GM12878 (cell line): ENCODE measurements at regions not wholly inside any gene's neighbourhood (a gene's known extent, or its start where the extent isn't known, plus 50 kb on each side); places are given as distances from the start of the nearest gene placed in this dataset.

Experiments
- ATAC-seq: fragments of 200-7000 bp; cut with Tn5 transposase; 3 replicates; pipeline ENCODE4 v1.9.1; 2020; ENCODE audit warnings: mild to moderate bottlenecking, moderate library complexity
- BruUV-seq: library from RNA; stranded (reverse); fragments of 400-500 nt; replicated peaks from 2 replicates; lab custom pipeline; 2021; lab: Mats Ljungman, UMichigan
- CTCF ChIA-PET: fragments of 300-600 bp; sonication (Branson Sonifier 250); formaldehyde crosslinking; extraction: SDS; loops from one replicate; lab custom pipeline; 2021; ENCODE audit warnings: inconsistent platforms; lab: Yijun Ruan, JAX
- POLR2A ChIA-PET: fragments of 350-600 bp; formaldehyde crosslinking; extraction: SDS; loops from one replicate; lab custom pipeline; 2021; ENCODE audit warnings: inconsistent platforms; lab: Charles Lee
- RAD21 ChIA-PET: fragments of 300-600 bp; sonication (Branson Sonifier 250); formaldehyde crosslinking; loops from one replicate; lab custom pipeline; 2023; ENCODE audit warnings: antibody characterized with exemption; ENCODE audit not compliant: unreplicated experiment; lab: Charles Lee
- SMC1A ChIA-PET: fragments of 300-600 bp; sonication (Branson Sonifier 250); formaldehyde crosslinking; loops from one replicate; lab custom pipeline; 2023; ENCODE audit not compliant: unreplicated experiment, uncharacterized antibody; lab: Charles Lee
- DNase-seq: peaks from one replicate; pipeline ENCODE4 v3.0.0-alpha.2; 2011; ENCODE audit warnings: low read depth, low spot score
- FAIRE-seq: peaks from 3 replicates; lab custom pipeline; 2011; peaks lifted over from hg19 to GRCh38; lab: Jason Lieb, UNC
- H2AFZ ChIP-seq: 2 replicates; pipeline ENCODE4 v1.6.0; 2011; ENCODE audit warnings: low read depth, low read length, control low read depth; ENCODE audit not compliant: control insufficient read depth
- H3K27ac ChIP-seq: 2 replicates; pipeline ENCODE4 v1.5.1; 2011; ENCODE audit warnings: control low read depth; ENCODE audit not compliant: control insufficient read depth, insufficient read depth
- H3K27me3 ChIP-seq, 2 experiments: replicated peaks in 1 of 2; 2 replicates each; pipeline versions ENCODE4 v1.6.0 to v1.6.1; 2011; ENCODE audit warnings: low read length in 1 of 2; ENCODE audit not compliant: control insufficient read depth in 2 of 2, insufficient read depth in 2 of 2
- H3K36me3 ChIP-seq, 2 experiments: 2 replicates each; pipeline ENCODE4 v1.5.1; 2011; ENCODE audit warnings: low read length in 1 of 2; ENCODE audit not compliant: control insufficient read depth in 2 of 2, insufficient read depth in 2 of 2
- H3K4me1 ChIP-seq: 2 replicates; pipeline ENCODE4 v1.6.1; 2011; ENCODE audit warnings: mild to moderate bottlenecking, low read length, moderate library complexity, mixed read lengths; ENCODE audit not compliant: control insufficient read depth, insufficient read depth
- H3K4me2 ChIP-seq: 2 replicates; pipeline ENCODE4 v1.6.0; 2011; ENCODE audit warnings: control low read depth; ENCODE audit not compliant: control insufficient read depth, insufficient read depth
- H3K4me3 ChIP-seq: fragments of 200-600 bp; sonication (generic); 2 replicates; pipeline ENCODE4 v1.5.1; 2016
- H3K79me2 ChIP-seq: 2 replicates; pipeline ENCODE4 v1.6.0; 2011; ENCODE audit warnings: low read length; ENCODE audit not compliant: control insufficient read depth, insufficient read depth
- H3K9ac ChIP-seq: 2 replicates; pipeline ENCODE4 v1.8.0; 2011; ENCODE audit warnings: low read length, control low read depth, mixed read lengths; ENCODE audit not compliant: control insufficient read depth, insufficient read depth
- H3K9me3 ChIP-seq: replicated peaks from 3 replicates; pipeline ENCODE4 v1.5.1; 2011; ENCODE audit warnings: mild to moderate bottlenecking, low read length; ENCODE audit not compliant: control insufficient read depth, insufficient read depth
- H4K20me1 ChIP-seq: 2 replicates; pipeline ENCODE4 v1.6.0; 2011; ENCODE audit not compliant: control insufficient read depth, insufficient read depth
- BMI1 ChIP-seq: fragments of 450-650 bp; IDR thresholded peaks from 2 replicates; pipeline ENCODE4 v1.6.1; 2016; ENCODE audit warnings: mild to moderate bottlenecking, moderate library complexity, borderline replicate concordance
- CBX3 ChIP-seq: fragments of 200-600 bp; sonication (generic); IDR thresholded peaks from 2 replicates; pipeline ENCODE4 v1.6.1; 2016; ENCODE audit warnings: low read depth, borderline replicate concordance
- ESRRA ChIP-seq: IDR thresholded peaks from 2 replicates; pipeline ENCODE4 v1.6.1; 2012; ENCODE audit warnings: mild to moderate bottlenecking, low read length, improper control_type of control experiment
- JUNB ChIP-seq: IDR thresholded peaks from 2 replicates; pipeline ENCODE4 v1.6.1; 2016; ENCODE audit warnings: antibody characterized with exemption, mild to moderate bottlenecking
- KAT2A ChIP-seq: conservative IDR thresholded peaks from 2 replicates; pipeline ENCODE4 v1.6.1; 2011; ENCODE audit warnings: low read depth, low read length; ENCODE audit not compliant: control insufficient read depth
- MAX ChIP-seq: IDR thresholded peaks from 2 replicates; pipeline ENCODE4 v1.6.1; 2012; ENCODE audit warnings: low read depth, low read length, improper control_type of control experiment
- NR2C1 ChIP-seq: fragments of 450-650 bp; IDR thresholded peaks from 2 replicates; pipeline ENCODE4 v1.6.1; 2017; ENCODE audit warnings: antibody characterized with exemption, mild to moderate bottlenecking, moderate library complexity
- RBBP5 ChIP-seq: fragments of 200-600 bp; sonication (generic); conservative IDR thresholded peaks from 2 replicates; pipeline ENCODE4 v1.6.1; 2016
- RCOR1 ChIP-seq: conservative IDR thresholded peaks from 2 replicates; pipeline ENCODE4 v1.6.1; 2012; ENCODE audit warnings: low read depth, low read length, improper control_type of control experiment
- SPI1 ChIP-seq: IDR thresholded peaks from 2 replicates; pipeline ENCODE4 v1.6.1; 2011; ENCODE audit warnings: low read depth, mild to moderate bottlenecking, low read length, moderate library complexity, borderline replicate concordance; ENCODE audit not compliant: insufficient read depth
- SUPT20H ChIP-seq: IDR thresholded peaks from 2 replicates; pipeline ENCODE4 v1.6.1; 2011; ENCODE audit warnings: low read depth, mild to moderate bottlenecking, low read length, moderate library complexity, borderline replicate concordance; ENCODE audit not compliant: control insufficient read depth
- SUZ12 ChIP-seq: fragments of 200-600 bp; sonication (generic); IDR thresholded peaks from one replicate; pipeline ENCODE4 v1.6.1; 2018; ENCODE audit warnings: antibody characterized with exemption, mild to moderate bottlenecking; ENCODE audit not compliant: unreplicated experiment
- TBL1XR1 ChIP-seq: IDR thresholded peaks from 2 replicates; pipeline ENCODE4 v1.6.1; 2012; ENCODE audit warnings: low read depth, low read length, improper control_type of control experiment
- ZBTB11 ChIP-seq: fragments of 450-650 bp; formaldehyde crosslinking; IDR thresholded peaks from 2 replicates; pipeline ENCODE4 v1.5.0; 2022; ENCODE audit warnings: mild to moderate bottlenecking, missing genetic modification characterization
- WGBS: methylation state at CpG from one replicate; pipeline ENCODE4 v1.1.6; 2016; ENCODE audit warnings: low lambda C conversion rate; ENCODE audit not compliant: insufficient replicate concordance, insufficient coverage; ENCODE audit errors: missing lambda C conversion rate; 5-methylcytosine and 5-hydroxymethylcytosine counted together
- in situ Hi-C: fragments of 300-500 bp; cut with MboI; formaldehyde crosslinking; loops from 9 replicates; pipeline ENCODE4 v1.14.3; 2018; ENCODE audit warnings: mixed read lengths
- intact Hi-C: fragments of 100-400 bp; cut with micrococcal nuclease; formaldehyde crosslinking; loops from one replicate; pipeline ENCODE4 v1.14.2; 2022; ENCODE audit not compliant: unreplicated experiment

GRCh38 chrX:482702-483203 is 96.0 kb upstream of the PPP2R3B start (continued):
- TF ChIP-seq JUNB: no peak
- TF ChIP-seq RCOR1: no peak
- TF ChIP-seq SPI1: no peak

GRCh38 chrX:485368-485767 is 98.7 kb upstream of the PPP2R3B start:
- no peak for FAIRE-seq
- no peak for ATAC-seq
- SMC1A ChIA-PET: no interaction called here

More at GRCh38 chrX:485368-485767, 98.7 kb upstream of the PPP2R3B start:
- H3K36me3 ChIP-seq: no peaks in the 10 kb centered on the region
- H3K9me3 ChIP-seq: peaks cover 1% of the 10 kb centered on the region; the same call in 1 of the 3 replicates
- BruUV-seq: no TSS peak
- in situ Hi-C loops (no loop called here), intact Hi-C loops (no loop called here)
- H2AFZ ChIP-seq: no peak overlapping the region
- no peak for DNase-seq
- POLR2A ChIA-PET: no interaction called here
- H3K27me3 ChIP-seq: no peaks in the 10 kb centered on the region
- no peaks in the 10 kb centered on the region for H3K4me1 ChIP-seq
- H4K20me1 ChIP-seq: no peaks in the 10 kb centered on the region
- no peak overlapping the region for H3K4me2 ChIP-seq
- CTCF ChIA-PET: no interaction called here
- H3K9ac ChIP-seq: no peak overlapping the region
- TF ChIP-seq MAX (no peak), SUPT20H (no peak), CBX3 (no peak), ESRRA (no peak), NR2C1 (no peak), TBL1XR1 (no peak), SUZ12 (no peak), RBBP5 (no peak), KAT2A (no peak), BMI1 (no peak), ZBTB11 (CRISPR knock-in tag) (no peak)
- no peaks in the 10 kb centered on the region for H3K79me2 ChIP-seq
- no peak overlapping the region for H3K4me3 ChIP-seq
- 58% methylated on average over 13 of the region's 13 CpGs for WGBS
- no peak overlapping the region for H3K27ac ChIP-seq
- RAD21 ChIA-PET: no interaction called here
